ENCODE measurements at regions not wholly inside any gene's neighbourhood (a gene's known extent, or its start where the extent isn't known, plus 50 kb on each side); places are given as distances from the start of the nearest gene placed in this dataset.

GRCh38 chr2:187873132-187873531, 318.9 kb upstream of the TFPI start:
- TF ChIP-seq POLR2A (IDR thresholded peaks at IDR 0.05) = no peak
- no peak for TF ChIP-seq POLR2AphosphoS5 (IDR thresholded peaks at IDR 0.05)
